Stimulated activated CD4-positive, alpha-beta T cell treated with anti-CD3 and anti-CD28 coated beads, Interleukin-15, amount 100 ng/mL, for 24 hours (primary cell): ENCODE measurements at regions not wholly inside any gene's neighbourhood (a gene's known extent, or its start where the extent isn't known, plus 50 kb on each side); places are given as distances from the start of the nearest gene placed in this dataset.

Source experiments
- DNase-seq: peaks from one replicate; pipeline ENCODE4 v3.0.0-alpha.2; 2020

DNA sequence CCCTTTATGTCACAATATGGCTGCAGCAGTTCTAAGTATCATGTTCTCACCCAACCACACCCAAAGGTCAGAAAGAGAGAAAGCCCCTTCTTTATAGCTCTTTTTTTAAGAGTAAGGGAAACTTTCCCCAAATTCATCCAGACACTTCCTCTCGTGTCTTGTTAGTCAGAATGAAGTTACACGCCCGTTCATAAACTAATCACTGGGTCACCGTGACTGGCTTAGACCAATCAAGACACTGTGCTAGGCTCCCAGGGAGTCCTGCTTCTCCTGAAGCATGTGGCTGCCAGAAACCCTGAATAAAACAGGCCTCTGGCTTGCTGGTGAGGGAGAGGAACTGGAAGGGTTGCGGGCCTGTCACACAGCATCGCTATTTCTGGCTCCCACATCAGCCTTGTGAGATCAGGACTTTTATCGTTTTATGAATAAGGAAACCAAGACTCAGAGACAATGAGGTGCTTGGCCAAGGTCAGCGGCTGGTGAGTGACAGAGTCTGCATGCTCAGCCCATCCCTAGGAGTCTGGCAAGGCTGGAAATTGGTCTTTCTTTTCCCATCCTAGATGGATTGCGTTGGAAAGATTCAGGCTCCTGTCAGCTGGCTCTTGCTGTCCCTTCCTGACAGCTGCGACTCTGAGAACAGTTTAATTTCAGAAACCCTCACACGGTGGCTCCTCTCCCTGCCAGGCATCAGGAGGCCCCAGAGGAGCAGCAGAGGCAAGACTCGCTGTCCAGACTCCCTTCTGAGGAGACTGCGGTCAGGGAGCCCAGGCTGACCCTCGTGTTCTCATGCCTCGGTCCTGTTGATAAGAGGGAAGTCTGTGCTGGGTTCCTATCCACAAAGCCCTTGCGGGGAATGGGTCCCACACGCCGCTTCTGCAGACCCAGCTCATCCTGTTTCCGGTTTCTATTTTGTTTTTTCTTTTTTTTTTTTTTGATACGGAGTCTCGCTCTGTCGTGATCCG, 104.5 kb upstream of the TAF1B start:
- peak; percentile 27 for DNase-seq

DNA sequence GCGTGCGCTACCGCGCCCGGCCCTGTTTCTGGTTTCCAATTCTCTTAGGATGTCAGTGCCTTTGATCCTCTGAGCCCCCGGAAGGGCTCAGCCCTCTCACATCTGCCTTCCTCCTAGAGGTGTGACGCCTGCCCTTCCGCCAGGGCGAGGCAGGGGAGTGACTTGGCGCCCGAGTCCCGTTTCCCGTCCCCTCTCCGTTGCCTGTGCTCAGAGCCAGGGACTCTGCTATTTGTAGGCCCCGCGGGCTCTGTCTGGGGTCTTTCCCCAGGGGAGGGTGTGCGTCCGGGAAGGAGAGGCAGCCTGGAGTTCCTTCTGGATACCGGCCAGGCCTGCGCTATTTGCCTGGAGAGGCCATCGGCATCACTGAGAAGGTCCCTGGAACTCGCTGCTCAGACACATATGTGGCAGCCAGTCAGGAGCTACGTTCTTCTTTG, 103.7 kb upstream of the TAF1B start:
- DNase-seq, result peak; percentile 75

DNA sequence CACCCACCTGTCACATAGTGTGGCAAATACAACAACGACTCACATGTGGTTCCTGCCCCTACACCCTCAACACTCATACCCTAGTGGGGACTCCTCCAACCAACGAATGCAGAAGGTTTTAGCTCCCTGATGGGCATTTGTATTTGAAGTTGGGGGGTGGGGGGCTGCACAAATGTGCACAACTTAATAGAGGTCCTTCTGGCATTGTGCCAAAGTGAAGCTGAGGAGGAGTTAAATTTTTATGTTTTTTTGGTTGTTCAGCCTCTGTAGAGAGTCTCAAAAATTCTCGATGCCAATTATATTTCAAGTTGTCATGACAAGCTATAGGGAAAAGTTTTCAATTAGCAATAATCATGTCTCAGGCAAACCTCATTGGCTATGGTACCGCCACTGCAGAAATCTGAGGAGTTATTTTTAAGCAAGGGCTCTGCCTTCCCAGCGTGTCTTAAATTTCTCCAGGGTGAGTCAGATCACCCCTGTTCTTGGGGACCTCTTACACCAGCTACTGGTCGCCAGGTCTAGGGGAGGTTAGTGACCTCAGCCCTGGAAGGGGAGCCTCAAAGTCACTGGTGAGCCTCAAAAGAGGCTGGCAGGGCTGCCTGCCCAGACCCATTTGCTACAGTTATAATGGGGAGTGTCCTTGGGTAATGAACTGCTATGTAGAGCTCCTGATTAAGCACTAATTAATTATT, 102.7 kb upstream of the TAF1B start:
- no peak for DNase-seq

DNA sequence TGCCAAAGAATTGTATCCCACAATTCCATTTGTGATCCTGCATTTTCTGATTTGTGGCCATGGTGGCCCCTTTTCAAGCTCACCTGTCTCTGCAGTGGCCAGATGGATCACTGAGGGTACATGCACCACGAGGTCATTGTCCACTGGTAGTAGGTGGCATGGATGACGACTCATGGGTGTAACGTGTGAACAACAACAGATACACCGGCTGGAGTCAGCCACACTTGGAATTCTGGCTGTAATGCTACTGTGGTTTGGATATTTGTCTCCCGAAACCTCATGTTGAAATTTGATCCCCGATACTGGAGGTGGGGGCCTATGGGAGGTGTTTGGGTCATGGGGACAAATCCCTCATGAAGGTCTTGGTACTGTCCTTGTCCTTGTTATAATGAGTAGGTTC, 102.2 kb upstream of the TAF1B start:
- DNase-seq, result no peak

DNA sequence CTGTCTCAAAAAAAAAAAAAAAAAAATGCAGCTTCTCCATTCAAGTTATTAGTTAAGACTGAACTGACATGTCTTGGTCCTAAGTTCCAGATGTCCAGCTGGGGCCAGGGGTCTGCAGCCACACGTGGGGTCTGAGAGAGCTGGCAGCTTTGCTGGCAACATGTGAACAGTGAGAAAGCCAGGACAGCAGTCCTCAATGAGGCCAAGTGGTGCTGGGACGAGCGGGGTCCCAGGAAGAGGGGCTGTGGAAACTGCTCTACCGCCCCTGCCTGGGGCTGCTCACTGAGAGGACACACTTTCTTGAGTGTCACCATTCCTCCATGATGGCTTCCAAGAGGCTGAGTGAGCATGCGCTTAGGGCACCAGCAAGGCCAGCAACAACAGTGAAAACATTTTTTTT, 100.7 kb upstream of the TAF1B start:
- DNase-seq, result no peak

DNA sequence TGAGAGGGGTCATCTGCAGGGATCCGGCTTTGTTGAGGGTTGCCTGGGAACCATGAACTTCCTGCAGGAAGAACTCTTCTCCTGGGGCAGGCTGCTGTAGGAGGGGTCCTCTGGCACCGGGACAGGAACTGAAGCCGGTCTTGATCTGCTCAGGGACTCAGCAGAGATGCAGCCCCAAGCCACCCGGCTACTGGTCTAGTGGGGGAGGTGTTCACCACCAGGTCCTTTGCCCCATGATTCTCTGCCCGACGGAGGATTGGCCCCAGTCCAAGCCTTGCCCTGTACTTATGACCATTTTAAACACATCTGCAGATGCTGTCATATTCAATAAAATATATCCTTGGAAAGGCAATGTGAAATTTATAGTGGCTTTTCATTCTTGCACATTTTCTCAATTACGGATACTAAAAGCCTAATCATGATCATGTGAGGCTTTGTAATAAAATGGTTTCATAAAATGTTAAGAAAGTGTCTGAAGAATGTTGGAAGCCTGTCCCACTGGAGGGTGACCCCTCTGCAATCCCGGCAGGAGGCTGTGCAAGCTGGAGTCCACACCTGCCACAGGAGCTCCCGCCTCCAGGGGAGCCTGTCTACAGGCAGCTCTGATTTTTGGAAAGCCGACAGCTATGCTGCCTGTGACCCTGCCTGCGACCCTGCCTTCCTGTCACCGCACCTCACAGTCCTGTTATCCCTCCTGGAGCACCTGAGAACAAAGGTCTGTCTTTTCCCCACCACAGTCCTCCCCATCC, 98.8 kb upstream of the TAF1B start:
- no peak for DNase-seq

DNA sequence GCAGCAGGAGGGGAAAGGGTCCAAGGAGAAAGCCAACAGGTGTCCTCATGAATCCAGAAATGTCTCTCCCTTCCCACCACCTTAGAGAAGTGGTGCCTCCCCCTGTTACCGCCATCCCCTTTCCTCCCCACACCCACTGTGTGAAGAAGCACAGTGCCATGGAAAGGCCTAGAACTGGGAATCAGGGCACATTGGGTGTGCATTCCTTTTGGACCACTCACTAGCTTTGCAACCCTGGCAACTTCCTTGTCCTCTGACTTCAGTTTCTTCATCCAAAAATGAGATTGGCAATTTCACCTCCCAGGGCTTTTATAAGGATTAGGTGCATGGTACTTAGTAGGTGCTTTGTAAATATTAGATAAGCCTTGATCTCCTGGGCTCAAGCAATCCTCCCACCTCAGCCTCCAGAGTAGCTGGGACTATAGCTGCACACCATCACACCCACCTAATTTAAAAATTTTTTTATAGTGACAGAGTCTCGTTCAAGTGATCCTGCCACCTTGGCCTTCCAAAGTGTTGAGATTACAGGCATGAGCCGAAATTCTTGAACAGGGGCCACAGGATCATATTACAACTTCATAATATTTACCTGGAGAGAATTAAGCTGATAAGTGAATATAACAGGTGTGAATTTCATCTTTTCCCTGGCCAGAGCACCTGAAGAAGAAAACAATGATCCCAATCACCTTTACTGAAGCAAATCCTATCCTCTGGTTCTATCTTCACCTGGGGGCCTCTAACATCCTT, 97.9 kb upstream of the TAF1B start:
- no peak for DNase-seq

DNA sequence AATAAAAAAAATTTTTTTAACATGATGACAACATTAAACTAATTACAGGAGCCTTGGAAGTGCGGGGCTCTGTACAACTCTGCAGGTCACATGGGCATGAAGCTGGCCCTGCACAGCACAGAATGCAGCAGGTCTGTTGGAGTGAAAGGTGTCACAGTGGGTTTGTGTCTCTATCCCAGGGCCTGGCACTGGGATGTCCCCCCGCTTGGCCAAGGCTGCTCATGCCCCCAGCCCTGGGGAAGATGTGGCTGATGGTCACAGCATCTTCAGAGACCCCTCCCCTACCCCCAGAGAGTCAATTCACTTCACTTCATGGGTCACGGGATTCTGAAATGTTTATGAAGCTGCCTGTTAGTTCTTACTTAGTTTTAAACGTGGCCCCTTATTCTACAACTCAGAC, 95.9 kb upstream of the TAF1B start:
- no peak for DNase-seq

DNA sequence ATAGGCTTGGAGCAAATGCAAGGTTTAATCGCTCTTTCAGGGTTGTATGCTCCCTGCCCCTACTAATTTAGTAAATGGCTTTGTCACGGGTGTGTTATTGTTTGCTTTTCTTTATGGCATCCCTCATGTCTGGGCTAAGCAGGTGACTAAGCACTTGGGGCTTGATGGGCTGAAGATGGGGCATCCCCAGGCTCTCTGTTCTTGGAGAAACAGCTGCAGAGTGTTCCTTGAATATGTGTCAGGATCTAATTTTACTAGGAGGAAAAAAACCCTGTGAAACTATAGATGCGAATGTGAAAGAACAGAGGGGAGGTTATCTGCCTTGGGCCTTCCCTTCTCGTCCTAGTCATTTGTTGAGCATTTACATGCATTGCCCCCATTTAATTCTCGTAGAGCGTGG, 94.7 kb upstream of the TAF1B start:
- peak; percentile 63 for DNase-seq

DNA sequence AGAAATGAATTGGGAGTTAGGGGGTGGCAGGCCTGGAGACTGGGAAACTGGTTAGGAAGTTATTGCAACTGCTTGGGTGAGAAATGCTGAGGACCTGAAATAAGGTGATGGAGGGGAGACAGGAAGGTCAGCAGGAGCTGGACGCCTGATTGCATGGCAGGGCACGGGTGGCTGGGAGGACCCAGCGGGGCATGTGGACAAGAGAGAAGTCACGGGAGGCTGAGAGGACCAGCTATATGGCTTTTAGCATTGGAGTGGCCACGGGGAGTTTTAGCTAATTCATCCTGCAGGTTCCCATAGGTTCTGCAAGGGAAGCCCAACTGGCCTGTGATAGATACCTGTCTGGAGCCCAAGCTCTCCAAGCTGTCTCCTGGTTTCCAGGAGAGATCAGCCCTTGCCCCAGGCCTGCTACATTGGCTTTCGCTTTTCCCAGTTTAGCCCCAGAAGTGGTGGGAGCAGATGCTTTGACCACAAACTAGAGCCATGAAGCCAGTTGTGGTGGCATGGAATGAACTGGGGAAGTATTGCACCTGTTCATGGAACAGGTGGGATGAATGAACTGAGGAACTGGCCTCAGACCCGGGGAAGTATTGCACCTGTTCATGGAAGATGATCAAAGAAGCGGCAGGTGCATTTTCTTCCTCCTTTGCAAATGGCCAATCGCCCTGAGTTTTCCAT, 93.6 kb upstream of the TAF1B start:
- no peak for DNase-seq

DNA sequence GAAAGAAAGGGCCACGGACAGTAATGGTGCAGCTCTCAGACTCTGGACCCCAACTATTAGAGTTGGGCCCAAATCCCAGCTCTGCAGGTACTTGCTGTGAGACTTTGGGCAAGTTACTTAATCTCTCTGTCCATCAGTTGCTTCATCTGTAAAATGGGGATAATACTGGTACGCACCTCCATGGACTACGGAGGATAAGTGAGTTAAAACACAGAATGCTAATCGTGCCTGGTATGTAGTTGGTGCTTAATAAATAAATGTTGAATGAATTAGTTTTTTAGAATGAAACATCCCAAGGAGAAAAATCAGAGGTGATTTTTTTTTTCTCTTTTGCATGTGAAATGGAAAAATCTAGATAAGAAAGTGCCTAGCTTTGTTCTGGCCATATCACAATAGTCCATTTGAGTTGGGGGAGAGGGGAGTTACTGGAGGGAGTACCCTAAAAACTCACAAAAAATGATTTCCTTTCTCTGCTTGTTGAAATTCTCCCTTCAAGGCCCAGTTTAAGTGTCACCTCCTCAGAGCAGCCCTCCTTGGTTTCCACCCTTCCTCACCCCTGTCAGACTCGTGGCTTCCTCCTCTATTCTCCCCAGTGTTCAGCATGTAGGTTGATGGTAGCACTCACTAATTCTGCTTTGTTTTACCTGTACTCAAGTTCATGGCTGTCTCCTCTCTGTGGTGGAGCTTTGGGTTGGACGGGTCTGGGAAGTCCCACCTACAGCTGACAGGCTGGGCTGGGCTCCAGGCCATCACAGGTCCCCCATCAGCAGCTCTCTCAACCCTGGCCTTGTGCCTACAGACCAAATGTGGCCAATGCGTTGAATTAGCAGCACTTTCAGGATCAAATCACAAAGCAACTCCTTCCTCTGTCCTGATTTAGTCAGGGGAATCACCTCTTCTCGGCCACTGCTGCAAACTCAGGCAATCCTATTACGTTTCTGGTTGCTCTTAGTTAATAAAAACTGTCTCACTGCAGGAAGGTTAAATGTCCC, 92.8 kb upstream of the TAF1B start:
- no peak for DNase-seq

DNA sequence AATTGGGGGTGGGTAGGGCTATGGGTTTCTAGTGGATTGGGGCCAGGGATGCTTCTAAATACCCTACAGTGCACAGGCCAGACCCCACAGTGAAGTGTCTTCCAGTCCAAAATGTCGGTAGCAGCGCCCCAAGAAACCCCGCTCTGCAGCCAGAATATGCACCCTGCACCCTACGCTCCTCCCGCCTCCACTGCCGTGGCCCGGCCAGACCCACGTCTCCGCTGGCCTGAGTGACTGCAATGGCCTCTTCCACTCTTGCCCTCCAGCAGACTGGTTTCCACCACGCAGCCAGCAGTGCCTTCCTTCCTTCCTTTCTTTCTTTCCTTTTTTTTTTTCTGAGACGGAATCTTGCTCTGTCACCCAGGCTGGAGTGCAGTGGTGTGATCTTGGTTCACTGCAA, 91.4 kb upstream of the TAF1B start:
- no peak for DNase-seq

DNA sequence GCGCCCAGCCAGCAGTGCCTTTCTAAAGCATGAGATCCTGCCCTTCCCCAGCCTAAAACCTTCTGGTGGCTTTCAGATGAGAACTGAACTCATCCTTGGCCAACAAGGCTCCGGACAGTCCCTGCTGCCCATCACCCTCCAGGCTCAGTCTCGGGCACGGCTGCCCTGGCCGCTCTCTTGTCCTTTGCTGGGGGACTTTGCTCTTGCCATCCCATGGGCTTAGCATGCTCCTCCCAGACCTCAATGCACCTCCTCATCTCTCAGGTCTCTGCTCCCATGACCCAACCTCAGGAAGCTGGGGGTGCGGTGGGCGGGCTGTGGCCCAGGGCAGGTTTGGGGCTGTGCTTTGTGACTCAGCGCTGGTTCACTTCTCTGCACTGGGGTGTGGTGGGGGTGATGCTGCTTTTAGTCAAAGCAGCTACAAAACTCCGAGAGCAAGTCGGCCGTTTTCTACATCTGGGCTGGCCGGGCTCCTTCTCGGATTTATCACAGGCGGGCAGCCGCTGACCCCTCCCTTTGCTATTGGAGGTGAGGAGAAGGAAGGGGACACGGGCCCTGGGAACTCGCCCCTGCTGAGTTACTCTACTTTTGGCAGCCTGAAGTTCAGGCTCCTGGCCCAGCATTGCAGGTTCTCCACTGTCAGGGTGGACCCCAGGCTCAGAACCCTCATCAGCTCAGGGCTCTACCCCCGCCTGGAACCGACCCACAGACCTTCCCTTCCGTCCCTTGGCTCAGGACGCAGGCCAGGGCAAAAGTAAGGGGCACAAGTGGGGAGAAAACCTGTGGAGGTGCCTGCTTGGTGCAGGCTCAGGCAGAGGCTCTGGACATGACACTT, 90.6 kb upstream of the TAF1B start:
- peak; percentile 94 for DNase-seq

DNA sequence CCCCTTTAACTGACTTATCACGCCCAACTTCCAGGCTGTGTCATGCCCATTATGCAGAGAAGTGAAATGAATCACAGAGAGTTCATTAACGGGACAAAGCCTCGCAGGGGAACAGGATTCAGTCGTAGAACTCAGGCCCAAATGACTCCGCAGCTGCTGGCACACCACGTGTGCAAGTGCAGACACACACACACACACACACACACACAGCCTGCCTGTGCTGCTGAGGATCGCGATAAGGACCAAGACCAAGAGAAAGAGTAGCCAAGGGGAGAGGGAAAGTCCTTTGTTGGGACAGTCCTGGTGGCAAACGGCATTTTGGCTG, 90.0 kb upstream of the TAF1B start:
- peak; percentile 80 for DNase-seq

DNA sequence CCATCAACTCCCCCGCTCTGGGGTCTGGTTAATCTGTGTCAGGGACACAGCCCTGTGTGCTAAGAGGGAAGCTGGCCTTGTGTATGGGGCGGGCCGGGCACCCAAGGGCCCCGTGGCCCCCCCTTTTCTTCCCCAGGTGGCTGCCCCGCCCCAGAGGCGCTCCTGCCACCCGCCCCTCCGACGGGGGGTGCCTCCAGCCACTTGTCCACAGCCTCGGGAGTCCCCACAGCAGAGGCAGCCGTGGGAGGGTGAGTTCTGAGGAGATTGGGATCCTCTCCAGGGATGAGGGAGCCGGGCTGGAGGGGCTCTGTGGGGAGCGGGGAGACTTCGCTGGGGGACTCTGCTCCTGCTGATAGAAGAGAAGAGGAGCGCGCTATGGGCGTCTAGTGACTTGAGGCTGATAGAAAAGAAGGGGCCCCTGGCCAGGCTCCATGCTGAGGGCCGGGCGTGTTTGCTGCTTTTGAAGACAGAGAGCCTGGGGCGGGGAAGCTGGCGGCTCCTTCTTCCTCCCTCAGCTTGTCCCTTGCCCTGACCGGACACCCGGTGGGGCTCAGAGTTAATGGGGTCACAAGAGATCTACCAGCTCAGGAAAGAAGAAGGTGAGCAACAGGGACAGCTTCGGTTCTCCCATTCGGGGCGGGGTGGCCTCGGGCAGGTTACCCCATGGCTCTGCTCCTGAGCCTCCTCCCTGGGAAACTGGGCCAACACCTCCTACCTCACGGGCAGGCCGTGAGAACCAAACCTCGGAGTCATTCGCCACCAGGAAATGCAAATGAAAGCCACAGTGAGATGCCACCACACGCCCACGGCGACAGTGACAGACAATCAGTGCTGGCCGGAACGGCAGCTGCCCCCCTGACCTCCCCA, 89.4 kb upstream of the TAF1B start:
- peak; percentile 79 for DNase-seq

DNA sequence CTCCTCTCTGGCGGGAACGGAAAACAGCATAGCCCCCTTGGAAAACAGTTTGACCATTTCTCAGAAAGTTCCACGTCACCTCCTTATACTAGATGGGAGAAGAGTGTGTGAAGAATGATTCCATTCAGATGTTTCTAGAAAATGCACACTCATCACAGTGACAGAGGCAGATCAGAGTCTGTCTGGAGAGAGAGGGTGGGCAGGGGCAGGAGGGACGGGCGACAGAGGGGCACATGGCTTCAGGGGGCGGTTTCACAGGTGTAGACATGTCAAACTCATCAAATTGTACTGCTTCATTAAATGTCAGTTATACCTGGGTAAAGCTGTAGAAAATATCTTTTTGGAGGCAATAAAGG, 88.8 kb upstream of the TAF1B start:
- no peak for DNase-seq

DNA sequence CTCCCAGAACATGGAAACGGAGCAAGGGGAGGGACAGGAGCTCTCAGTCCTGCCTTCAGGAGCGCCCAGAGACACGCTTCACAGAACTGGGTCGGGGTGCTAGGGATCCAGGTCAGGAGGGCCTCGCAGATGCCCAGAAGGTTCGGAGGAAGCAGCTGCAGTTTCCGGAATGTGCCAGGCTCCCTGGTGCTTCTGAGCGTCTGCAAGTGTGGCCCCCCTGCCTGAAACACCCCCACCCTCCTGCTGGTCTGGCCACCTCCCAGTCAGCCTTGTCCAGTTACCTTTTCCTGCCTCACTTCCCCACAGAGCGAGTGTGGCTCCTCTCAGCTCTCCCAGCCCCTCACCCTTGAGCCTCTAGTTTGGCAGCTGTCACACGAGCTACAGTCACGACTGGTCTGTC, 88.3 kb upstream of the TAF1B start:
- DNase-seq, result no peak

DNA sequence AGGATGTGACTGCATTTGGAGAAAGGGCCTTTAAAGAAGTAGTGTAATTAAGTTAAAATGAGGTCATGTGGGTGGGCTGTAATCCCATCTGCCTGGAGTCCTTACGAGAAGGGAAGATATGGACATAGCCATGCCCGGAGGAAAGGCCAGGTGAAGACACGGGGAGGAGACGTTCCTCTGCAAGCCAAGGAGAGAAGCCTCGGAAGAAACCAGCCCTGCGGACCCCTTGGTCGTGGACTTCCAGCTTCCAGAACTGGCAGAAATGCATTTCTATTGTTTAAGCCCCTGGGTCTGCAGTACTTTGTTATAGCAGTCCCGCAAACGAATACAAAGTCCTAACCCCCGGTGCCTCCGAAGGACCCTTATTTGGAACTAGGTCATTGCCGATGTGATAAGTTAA, 87.6 kb upstream of the TAF1B start:
- no peak for DNase-seq

DNA sequence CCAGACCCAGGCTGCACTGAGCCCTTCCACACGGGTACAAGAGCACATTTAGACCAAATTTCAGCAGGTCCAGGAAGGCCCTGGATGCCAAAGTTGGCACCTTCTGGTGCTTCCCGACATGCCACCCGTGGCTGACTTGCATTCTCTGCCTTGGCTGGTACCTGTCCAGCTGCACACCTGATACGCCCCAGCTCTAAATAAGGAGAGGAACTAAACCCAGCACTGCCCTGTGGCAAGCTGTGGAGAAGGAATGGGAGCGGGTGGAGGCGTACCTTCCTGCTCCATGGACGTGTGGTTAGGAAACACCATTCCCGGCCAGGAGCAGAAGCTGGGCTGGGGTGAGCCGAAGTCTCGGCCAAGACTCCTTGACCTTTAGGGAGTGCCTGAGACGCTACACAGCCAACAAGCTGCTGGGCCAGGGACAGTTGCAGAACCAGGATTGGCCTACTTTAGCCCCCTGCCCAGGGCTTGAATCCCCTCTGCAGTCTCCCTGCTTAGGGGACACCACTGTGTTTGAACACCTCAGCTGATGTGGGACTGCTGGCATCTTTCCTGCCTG, 86.5 kb upstream of the TAF1B start:
- DNase-seq, result no peak
